ENCODE measurements at regions not wholly inside any gene's neighbourhood (a gene's known extent, or its start where the extent isn't known, plus 50 kb on each side); places are given as distances from the start of the nearest gene placed in this dataset.

DNA sequence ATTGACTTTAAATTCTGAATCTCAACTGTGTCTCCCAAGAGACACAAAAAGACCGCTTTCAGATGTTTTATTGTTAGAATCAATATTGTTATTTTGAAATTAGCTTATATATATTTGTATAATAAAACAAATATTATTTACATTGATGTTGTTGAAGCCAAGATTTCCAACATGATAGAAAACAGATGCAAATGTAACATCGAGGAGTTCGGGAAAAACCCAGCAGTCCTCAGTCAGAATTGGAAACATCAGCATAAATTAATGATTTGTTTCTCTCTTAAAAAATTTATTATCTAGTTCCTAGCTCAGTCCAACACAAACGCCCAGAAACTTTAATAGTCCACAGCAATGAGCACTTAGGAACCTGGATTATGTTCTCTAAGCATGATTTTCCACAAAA is 1330.4 kb downstream of the TBC1D22A start:
- no peak for DNase-seq (ENCODE audit: low read depth, low spot score)
- in situ Hi-C loops (cut with HindIII; ENCODE audit: low pct_unique_long_range_greater_than_20kb, low sequenced_read_pairs) = no loop called here

DNA sequence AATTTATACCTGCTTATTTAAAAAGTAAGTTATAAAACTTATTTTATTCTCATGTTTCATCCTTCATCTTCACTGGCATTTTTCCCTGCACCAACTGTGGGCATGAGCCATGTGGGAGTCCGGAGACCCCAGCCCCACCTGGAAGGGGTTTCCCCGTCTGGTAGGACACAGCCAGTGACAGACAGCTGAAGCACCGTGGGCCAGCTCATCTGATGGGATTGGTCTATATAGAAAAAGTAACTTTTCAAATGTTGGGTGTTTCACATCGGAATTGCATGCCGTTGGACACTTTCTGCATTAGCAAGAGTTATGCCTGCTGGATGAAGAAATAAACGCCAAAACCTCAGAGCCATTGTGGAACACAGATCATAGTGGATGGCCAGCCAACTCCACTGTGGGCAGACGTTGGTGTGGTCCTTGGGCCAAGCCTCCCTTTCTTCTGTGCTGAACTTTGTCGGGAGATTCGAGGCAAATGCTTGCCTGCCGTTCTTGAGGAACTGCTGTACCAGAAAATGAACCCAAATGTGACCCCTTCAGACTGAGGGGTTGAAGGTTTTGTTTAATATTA is 1329.3 kb downstream of the TBC1D22A start:
- in situ Hi-C loops (cut with HindIII; ENCODE audit: low pct_unique_long_range_greater_than_20kb, low sequenced_read_pairs) = no loop called here
- no peak for DNase-seq (ENCODE audit: low read depth, low spot score)

DNA sequence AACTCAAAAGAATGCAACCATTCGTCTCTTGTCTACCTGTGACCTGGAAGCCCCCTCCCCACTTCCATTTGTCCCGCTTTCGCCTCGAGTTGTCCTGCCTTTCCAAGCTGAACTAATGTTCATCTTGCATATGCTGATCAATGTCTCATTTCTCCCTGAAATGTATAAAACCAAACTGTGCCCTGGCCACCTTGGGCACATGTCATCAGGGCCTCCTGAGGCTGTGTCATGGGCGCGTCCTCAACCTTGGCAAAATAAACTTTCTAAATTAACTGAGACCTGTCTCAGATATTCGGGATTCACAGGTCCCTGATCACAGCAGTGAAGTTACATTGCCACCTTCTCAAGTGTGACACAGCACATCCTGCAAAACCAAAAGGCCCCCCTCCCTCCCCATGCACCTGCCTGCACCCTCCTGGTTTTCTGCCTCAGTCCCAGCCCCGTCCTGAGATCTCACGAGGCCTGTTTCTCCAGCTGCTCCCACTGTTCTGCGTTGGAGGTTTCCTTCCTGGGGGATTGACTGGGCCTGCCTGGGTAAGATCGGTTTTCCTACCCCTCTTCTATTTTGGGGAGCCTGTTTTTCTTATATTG is 1328.7 kb downstream of the TBC1D22A start:
- DNase-seq (ENCODE audit: low read depth, low spot score) = no peak
- in situ Hi-C loops (cut with HindIII; ENCODE audit: low pct_unique_long_range_greater_than_20kb, low sequenced_read_pairs) = no loop called here

DNA sequence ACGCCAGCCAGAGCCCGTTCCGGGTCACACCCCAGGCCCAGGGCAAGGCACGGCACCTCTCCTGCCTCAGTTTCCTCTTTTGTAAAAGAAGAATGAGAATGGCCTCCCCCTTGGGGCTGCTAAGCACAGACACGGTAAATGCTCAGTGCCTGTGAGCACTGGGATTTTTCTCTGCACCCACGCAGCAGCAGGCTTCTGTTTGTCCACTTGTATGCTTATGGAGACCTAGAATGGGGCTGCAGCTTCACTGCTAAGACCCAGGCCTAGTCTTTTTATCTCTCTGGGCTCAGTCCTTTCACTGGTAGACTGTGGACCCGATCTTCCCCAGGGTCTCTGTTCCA is 1327.9 kb downstream of the TBC1D22A start:
- no peak for DNase-seq (ENCODE audit: low read depth, low spot score)
- in situ Hi-C loops (cut with HindIII; ENCODE audit: low pct_unique_long_range_greater_than_20kb, low sequenced_read_pairs) = no loop called here

DNA sequence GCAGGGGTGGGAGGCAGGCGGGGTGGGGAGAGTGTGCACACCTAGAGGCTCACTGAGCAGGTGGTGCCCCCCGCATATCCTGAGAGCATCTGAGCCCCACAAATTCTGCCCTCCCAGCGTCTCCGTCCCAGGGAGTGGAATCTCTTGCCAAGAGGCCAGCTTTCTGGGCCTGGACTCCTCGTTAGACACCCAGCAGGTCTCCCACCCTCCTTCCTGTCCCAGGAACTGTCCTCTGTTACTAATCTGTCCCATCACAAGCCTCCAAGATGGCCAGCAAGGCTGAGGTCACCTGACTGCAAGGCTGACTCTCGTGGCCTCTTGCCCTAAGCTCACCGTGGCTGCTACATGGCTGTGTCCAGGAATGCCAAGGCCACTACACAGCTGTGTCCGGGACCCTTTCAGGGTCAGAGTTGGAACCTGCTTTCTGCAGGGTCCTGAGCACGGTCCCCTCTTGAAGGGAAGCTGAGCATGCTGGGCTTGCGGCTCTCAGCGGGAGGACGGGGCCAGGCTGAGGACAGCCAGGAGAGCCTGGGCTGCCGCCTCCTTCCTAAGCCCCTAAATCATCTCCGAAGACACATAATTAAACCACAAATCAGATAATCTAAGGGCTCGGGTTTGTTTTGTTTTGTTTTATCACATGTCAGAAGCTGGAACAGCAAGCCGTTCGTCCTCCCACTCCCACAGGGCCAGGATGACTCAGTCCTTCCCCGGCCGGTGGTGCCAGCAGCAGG is 1327.3 kb downstream of the TBC1D22A start:
- DNase-seq (ENCODE audit: low read depth, low spot score) = no peak
- in situ Hi-C loops (cut with HindIII; ENCODE audit: low pct_unique_long_range_greater_than_20kb, low sequenced_read_pairs) = no loop called here

DNA sequence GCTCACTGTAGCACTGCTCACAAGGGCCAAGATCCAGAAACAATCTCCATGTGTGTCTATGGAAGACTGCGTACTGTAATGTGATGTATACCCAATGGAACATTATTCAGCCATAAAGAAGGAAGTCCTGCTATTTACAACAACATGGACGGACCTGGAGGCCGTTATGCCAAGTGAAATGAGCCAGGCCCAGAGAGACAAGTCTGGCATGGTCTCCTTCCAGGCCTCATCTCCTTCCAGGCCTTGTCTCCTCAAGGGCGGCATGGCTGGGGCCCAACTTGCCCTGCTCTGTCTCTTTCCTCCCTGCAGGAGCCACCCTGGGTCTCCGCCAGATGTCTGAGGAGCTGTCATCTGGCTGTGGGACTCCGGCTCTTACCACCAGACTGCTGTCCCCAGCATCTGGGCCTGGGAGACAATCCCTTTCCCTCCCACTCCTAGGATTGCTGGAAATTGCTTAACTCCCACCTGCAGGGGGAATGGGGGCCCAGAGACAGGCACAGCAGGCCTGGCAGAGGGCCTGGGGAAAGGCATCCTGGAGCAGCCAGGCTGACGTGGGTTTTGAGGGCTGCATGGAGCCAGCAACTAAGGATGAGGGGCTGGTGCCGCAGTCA is 1326.6 kb downstream of the TBC1D22A start:
- no peak for DNase-seq (ENCODE audit: low read depth, low spot score)
- in situ Hi-C loops (cut with HindIII; ENCODE audit: low pct_unique_long_range_greater_than_20kb, low sequenced_read_pairs) = no loop called here

DNA sequence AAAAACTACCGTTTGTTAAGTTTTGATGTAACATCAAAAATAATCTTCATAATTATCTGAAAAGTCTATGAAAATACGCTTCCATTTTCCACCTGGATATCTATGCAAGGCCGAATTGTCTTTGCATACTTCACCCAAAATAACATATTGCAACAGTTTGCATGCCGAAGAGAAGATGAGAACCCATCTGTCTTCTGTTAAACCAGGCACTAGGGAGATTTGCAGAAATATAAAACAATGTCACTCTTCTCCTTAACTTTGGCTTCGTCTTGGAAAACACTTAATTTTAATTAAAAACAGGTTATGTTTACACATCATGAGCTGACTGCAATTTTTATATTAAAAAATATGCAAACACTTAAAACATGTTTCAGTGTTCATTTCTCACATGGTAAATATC is 1325.8 kb downstream of the TBC1D22A start:
- DNase-seq (ENCODE audit: low read depth, low spot score) = no peak
- in situ Hi-C loops (cut with HindIII; ENCODE audit: low pct_unique_long_range_greater_than_20kb, low sequenced_read_pairs) = no loop called here

DNA sequence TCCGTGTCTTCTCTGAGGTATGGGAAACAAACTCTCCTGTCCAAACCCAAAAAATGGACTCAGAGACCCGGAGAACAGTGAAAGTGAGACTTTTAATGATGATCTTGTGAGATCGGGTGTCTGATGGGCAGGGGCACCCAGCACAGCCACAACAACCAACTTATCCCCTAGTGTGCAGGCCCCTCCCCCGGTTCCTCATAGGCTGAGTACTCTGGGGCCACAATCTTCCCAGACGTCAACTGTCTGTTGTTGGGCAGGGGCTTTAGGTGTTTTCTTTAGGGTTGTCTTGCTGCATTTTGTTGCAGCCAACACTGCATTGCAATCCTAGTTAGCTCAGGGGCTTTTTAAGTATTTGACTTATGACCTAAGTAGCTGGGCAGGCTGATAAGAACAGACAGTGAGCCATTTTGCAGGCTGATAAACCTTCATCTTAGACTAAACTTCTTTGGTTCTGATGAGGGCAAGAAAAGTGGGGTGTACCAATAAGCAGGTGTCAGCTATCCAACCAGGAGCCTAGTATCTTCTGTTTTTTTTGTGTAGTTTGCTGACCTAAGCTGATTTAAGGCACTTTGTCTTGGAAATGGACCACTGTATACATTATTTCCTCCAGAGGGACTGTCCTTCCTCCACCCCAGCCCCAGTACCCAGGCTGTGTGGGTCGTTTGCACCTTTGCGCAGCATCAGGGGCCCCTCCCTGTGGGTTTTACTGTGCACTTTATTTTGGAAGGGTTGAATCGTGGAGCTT is 1323.6 kb downstream of the TBC1D22A start:
- in situ Hi-C loops (cut with HindIII; ENCODE audit: low pct_unique_long_range_greater_than_20kb, low sequenced_read_pairs) = no loop called here

DNA sequence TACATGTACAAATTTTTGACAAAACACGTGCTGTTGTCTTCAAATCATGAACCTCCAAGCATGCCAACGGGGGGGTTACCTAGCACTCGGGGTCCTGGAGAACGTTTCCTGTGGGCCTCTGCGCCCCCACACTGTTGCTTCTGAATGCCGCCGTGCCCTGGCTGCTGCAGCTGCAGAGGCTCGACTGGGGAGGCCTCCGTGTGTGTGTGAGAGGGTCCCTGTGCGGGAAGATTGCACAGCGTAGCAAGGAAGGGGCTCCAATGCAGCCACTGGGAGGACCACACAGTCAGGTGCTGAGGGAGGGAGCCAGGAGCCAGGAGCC is 1322.2 kb downstream of the TBC1D22A start:
- in situ Hi-C loops (cut with HindIII; ENCODE audit: low pct_unique_long_range_greater_than_20kb, low sequenced_read_pairs) = no loop called here
- DNase-seq (ENCODE audit: low read depth, low spot score) = no peak

More for the DNA sequence above, 1323.6 kb downstream of the TBC1D22A start:
- DNase-seq (ENCODE audit: low read depth, low spot score) = no peak

DNA sequence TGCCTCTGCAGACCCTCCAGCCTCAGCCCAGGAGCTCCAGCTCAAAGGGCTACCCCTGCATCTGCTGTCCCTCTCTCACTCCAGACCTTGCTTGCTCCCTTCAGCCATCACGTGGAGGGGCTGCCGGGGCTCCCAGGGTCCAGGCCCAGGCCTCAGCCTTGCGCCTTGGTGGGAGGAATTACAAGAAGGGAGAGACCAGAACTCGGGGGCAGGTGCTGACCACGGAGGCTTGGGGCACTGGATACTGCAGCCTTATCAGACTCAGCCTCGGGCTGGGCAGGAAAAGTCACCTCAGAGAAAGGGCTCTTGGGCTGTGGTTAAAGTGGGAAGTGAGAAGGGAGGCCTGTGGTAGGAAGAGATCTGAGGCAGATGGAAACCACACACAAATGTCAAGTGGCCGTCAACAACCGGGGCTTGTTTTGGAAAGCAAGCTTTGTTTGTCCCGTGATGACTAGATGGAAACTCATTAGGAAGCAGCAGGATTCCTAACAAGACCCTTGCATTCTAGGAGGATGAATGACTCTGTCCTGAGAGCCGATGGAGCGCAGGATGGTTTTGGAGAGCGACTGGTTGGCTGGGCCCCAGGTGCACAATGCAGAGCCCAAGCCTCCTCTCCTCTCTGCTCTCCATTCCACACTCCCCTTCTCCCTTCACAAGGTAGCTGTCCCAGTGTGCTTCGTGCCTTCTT is 1321.7 kb downstream of the TBC1D22A start:
- in situ Hi-C loops (cut with HindIII; ENCODE audit: low pct_unique_long_range_greater_than_20kb, low sequenced_read_pairs) = no loop called here
- DNase-seq (ENCODE audit: low read depth, low spot score) = peak; percentile 45

DNA sequence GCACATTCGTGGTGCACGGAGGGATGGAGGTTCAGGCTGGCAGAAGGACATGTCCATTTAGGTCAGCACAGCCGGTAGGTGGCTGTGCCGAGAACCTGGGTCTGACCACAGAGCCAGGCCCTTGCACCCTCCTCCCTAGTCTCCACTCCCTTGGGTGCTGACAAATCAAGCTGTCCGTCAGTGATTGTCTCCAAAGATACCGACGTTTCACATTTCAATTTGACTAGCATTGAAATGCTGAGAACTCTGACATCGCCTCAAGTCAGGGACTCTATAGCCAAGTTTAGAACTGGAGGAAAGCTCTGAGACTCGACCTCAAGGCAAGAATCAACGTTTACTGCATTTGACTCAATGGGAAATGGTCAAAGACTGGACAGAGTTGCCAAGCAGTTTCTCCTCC is 1321.1 kb downstream of the TBC1D22A start:
- no peak for DNase-seq (ENCODE audit: low read depth, low spot score)
- in situ Hi-C loops (cut with HindIII; ENCODE audit: low pct_unique_long_range_greater_than_20kb, low sequenced_read_pairs) = no loop called here

DNA sequence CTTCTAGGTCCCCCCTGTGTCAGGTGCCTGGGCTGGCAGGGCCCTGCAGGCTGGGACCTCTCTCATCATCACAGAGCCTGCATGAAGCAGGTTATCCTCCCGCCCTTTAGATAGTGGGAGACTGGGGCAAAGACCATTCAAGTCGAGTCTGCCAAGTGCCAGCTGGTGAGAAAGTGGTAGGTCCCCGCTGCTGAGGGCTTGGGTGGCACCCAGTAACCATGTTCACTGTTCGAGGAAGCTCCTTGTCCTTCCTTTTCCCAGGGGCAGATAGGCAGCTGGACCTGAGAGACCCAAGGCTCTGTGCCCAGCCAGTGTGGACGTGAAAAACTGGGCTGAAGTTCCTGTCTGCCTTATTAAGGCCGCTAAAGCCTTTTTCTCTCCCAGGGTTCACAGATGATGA is 1319.8 kb downstream of the TBC1D22A start:
- DNase-seq (ENCODE audit: low read depth, low spot score) = no peak
- in situ Hi-C loops (cut with HindIII; ENCODE audit: low pct_unique_long_range_greater_than_20kb, low sequenced_read_pairs) = no loop called here

DNA sequence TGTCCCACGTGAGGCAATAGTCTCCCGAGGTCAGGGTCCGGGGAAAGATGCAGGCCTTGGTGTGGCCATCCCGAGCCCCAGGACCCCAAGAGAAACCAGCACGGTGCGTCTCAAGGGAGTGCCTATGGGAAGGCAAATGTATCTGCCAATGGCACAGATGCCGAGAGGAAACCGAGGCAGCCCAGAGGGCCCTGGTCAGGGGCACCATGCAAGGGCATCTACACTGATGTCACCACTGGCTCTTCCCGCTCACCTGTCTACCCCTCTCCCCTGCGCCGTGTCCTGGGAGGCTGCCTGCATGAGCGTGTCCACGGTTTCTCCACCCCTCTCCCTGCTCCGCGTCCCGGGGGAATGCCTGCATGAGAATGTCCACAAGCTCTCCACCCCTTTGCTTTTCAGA is 1318.8 kb downstream of the TBC1D22A start:
- in situ Hi-C loops (cut with HindIII; ENCODE audit: low pct_unique_long_range_greater_than_20kb, low sequenced_read_pairs) = no loop called here
- DNase-seq (ENCODE audit: low read depth, low spot score) = no peak

DNA sequence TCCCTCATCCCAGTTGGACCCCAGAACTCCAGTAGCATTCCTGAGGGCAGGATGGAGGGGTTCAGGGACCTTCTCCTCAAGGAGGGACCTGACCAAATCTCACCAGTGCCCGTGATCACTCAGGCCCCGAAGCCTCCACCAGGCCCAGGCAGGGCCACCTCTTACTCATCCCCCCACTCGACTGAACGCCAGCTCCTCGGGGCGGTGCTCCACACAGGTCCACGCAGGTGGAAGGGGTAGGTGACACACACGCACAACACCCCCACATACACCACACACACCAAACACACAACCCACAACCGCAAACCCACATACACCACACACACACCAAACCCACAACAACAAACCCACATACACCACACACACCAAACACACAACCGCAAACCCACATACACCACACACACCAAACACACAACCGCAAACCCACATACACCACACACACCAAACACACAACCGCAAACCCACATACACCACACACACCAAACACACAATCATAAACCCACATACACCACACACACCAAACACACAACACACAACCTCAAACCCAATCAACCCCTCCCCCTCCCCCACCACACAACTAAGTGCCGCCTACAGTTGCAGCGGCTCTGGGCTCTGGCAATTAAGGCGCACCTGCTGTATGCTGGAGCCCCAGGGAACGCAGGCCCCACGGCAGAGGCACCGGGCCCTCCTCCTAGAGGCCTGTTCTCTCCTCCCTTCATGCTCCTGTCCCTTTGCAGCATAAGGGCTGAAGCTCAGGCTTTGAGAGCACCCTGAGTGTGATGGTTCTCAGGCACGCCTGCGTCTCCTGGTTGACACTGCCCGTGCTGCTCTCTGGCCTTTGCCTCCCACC is 1318.1 kb downstream of the TBC1D22A start:
- DNase-seq (ENCODE audit: low read depth, low spot score) = no peak
- in situ Hi-C loops (cut with HindIII; ENCODE audit: low pct_unique_long_range_greater_than_20kb, low sequenced_read_pairs) = no loop called here

DNA sequence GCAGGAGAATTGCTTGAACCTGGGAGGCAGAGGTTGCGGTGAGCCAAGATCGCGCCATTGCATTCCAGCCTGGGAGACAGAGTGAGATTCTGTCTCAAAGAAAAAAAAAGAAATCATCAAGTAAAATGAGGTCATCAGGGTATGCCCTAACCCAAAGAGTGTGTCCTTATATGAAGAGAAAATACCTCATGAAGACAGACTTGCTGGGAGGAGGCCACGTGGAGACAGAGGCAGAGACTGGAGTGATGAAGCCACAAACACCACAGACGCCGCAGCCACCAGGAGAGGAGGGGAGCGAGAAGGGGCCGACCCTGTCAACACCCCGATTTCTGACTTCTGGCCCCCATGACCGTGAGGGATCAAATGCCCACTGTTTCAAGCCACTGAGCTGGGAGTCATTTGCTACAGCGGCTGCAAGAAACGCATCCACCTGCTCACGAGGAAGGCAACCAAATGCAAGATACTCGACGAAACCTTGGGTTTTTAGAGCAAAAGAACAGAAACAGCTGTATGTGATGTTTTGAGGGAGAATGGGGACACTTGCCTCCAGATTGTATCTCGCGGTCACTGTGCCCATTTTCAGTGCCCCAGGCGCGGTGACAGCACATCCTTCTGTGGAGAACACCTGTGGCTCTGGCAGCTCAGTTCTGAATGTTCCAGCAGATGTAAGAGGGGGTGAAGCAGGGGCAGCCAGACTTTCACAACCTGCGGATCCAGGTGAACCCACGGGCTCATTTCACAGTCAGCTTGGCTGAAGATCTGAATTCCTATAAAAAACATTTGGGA is 1317.2 kb downstream of the TBC1D22A start:
- in situ Hi-C loops (cut with HindIII; ENCODE audit: low pct_unique_long_range_greater_than_20kb, low sequenced_read_pairs) = no loop called here
- DNase-seq (ENCODE audit: low read depth, low spot score) = no peak

DNA sequence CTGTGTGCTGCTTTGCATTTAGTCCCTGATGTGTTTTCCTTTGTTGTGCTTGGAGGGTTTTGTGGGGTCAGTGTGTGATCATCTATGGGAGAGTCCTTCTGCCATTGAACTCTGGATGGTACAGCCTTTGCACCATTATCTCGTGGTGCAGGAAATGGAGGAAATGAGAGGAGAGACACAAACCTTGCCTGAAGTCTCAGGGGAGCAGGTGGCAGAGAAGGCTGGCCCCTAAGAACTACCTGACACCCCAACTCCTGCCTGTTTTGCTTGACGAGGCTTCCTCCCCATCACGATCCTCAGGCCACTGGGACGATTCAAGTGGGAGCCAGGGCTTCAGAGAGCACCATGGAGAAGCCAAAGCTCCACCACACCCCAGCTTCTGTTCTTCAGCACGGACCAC is 1316.4 kb downstream of the TBC1D22A start:
- in situ Hi-C loops (cut with HindIII; ENCODE audit: low pct_unique_long_range_greater_than_20kb, low sequenced_read_pairs) = no loop called here
- DNase-seq (ENCODE audit: low read depth, low spot score) = no peak

Measured in SK-MEL-5 (cell line).